ENCODE measurements at regions not wholly inside any gene's neighbourhood (a gene's known extent, or its start where the extent isn't known, plus 50 kb on each side); places are given as distances from the start of the nearest gene placed in this dataset.

- FAIRE-seq (no peak), DNase-seq (ENCODE audit: low spot score) (no peak)
Observed at GRCh38 chr2:161010503-161011015, 149.7 kb upstream of the TANK start.

GRCh38 chr2:161017780-161018470 lies 142.3 kb upstream of the TANK start:
- no peak for FAIRE-seq
- no peak for DNase-seq (ENCODE audit: low spot score)

- no peak for DNase-seq (ENCODE audit: low spot score)
Observed at GRCh38 chr2:161019311-161019710, 140.9 kb upstream of the TANK start.

GRCh38 chr2:161020437-161020836 lies 139.8 kb upstream of the TANK start:
- no peak for FAIRE-seq

More at GRCh38 chr2:161019311-161019710, 140.9 kb upstream of the TANK start:
- no peak for FAIRE-seq

GRCh38 chr2:161028581-161028980 lies 131.6 kb upstream of the TANK start:
- FAIRE-seq = no peak
- no peak for DNase-seq (ENCODE audit: low spot score)

More at GRCh38 chr2:161020437-161020836, 139.8 kb upstream of the TANK start:
- no peak for DNase-seq (ENCODE audit: low spot score)

- DNase-seq (ENCODE audit: low spot score) (no peak), FAIRE-seq (no peak)
Observed at GRCh38 chr2:161029321-161029720, 130.9 kb upstream of the TANK start.

GRCh38 chr2:161030260-161031063 lies 129.8 kb upstream of the TANK start:
- DNase-seq (ENCODE audit: low spot score) = peak; percentile 60
- no peak for FAIRE-seq

GRCh38 chr2:161031511-161031910 lies 128.7 kb upstream of the TANK start:
- DNase-seq (ENCODE audit: low spot score) = no peak
- FAIRE-seq = no peak

- FAIRE-seq (no peak), DNase-seq (ENCODE audit: low spot score) (no peak)
Observed at GRCh38 chr2:161032635-161033034, 127.6 kb upstream of the TANK start.

- DNase-seq (ENCODE audit: low spot score) (no peak), FAIRE-seq (no peak)
Observed at GRCh38 chr2:161033059-161033660, 127.1 kb upstream of the TANK start.

GRCh38 chr2:161036926-161037325 lies 123.3 kb upstream of the TANK start:
- FAIRE-seq = no peak

GRCh38 chr2:161039071-161039470 lies 121.2 kb upstream of the TANK start:
- no peak for FAIRE-seq
- DNase-seq (ENCODE audit: low spot score) = no peak

More at GRCh38 chr2:161036926-161037325, 123.3 kb upstream of the TANK start:
- no peak for DNase-seq (ENCODE audit: low spot score)

- DNase-seq (ENCODE audit: low spot score) = no peak
- FAIRE-seq = no peak
Observed at GRCh38 chr2:161041356-161041755, 118.9 kb upstream of the TANK start.

- no peak for DNase-seq (ENCODE audit: low spot score)
- no peak for FAIRE-seq
Observed at GRCh38 chr2:161042990-161043625, 117.1 kb upstream of the TANK start.

GRCh38 chr2:161044095-161044865 lies 115.9 kb upstream of the TANK start:
- no peak for DNase-seq (ENCODE audit: low spot score)
- FAIRE-seq = no peak

- DNase-seq (ENCODE audit: low spot score) = no peak
- no peak for FAIRE-seq
Observed at GRCh38 chr2:161044921-161045320, 115.3 kb upstream of the TANK start.

GRCh38 chr2:161045726-161046125 lies 114.5 kb upstream of the TANK start:
- FAIRE-seq (no peak), DNase-seq (ENCODE audit: low spot score) (no peak)

GRCh38 chr2:161046876-161047275 lies 113.4 kb upstream of the TANK start:
- FAIRE-seq (no peak), DNase-seq (ENCODE audit: low spot score) (no peak)

GRCh38 chr2:161048317-161048716 lies 111.9 kb upstream of the TANK start:
- no peak for FAIRE-seq
- DNase-seq (ENCODE audit: low spot score) = no peak

GRCh38 chr2:161049559-161049958 lies 110.7 kb upstream of the TANK start:
- DNase-seq (ENCODE audit: low spot score) (no peak), FAIRE-seq (no peak)

- FAIRE-seq (no peak), DNase-seq (ENCODE audit: low spot score) (no peak)
Observed at GRCh38 chr2:161052214-161052613, 108.0 kb upstream of the TANK start.

All from urothelium cell line (cell line).